ENCODE measurements at regions not wholly inside any gene's neighbourhood (a gene's known extent, or its start where the extent isn't known, plus 50 kb on each side); places are given as distances from the start of the nearest gene placed in this dataset.
"Not testable (repeated sequence)": the region's sequence is repeated elsewhere in the genome, so short reads cannot be mapped to it uniquely, and the experiment has no call there.

GRCh38 chr12:90589956-90590355 is 365.0 kb downstream of the CCER1 start:
- peak in 1 of 2 experiments; percentile 33 for DNase-seq

- DNase-seq, result no peak
These were observed 369.2 kb downstream of the CCER1 start for GRCh38 chr12:90585640-90586304.

GRCh38 chr12:90576707-90577106 is 378.3 kb downstream of the CCER1 start:
- DNase-seq, result no peak

GRCh38 chr12:90575995-90576394 is 379.0 kb downstream of the CCER1 start:
- DNase-seq, result no peak

DNA sequence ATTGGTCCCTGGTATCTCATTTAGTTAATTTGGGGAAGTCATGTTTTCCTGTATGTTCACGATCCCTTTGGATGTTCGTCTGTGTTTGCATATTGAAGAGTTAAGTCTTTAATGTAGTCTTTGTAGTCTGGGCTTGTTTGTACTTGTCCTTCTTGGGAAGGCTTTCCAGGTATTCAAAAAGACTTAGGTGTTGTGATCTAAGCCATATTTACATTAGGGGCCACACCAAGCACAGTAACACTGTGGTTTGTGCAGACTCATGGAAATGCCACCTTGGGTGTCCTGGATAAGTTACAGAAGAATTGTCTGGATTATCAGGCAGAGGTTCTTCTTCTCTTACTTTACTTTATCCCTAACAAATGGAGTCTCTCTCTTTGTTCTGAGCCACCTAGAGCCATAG is 380.3 kb downstream of the CCER1 start:
- DNase-seq, result no peak

DNA sequence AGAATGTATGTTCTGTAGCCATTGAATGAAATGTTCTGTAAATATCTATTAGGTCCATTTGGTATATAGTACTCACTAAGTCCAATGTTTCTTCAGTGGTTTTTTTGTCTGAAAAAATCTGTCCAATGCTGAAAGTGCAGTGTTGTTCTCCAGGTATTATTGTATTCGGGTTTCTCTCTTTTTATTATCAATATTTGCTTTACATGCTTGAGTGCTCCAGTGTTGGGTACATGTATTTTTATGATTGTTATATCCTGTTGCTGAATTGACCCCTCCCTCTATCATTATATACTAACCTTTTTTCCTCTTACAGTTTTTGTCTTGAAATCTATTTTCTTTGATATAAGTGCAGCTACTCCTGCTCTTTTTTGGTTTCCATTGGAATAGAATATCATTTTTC is 382.2 kb downstream of the CCER1 start:
- no peak for DNase-seq

GRCh38 chr12:90569685-90570084 is 385.3 kb downstream of the CCER1 start:
- DNase-seq, result no peak

DNA sequence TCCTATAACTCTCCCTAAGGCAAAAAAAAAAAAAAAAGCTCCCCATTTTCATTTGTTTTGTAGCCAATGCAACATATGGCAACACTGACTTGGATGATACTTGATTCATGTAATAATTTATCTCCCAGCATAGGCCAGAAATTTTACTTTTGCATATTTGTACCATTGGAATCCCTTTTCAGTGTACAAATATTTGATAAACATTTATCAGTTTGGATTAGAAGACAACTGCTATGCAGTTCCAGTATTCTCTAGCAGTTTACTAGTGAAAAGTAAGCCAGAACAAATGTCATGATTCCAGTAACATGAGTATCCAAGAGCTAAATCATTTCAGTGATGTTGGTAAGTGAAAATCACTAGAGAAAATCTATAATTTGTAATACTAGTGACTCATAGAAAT is 392.3 kb downstream of the CCER1 start:
- DNase-seq, result no peak

GRCh38 chr12:90548595-90548994 is 406.4 kb downstream of the CCER1 start:
- DNase-seq, result no peak

DNA sequence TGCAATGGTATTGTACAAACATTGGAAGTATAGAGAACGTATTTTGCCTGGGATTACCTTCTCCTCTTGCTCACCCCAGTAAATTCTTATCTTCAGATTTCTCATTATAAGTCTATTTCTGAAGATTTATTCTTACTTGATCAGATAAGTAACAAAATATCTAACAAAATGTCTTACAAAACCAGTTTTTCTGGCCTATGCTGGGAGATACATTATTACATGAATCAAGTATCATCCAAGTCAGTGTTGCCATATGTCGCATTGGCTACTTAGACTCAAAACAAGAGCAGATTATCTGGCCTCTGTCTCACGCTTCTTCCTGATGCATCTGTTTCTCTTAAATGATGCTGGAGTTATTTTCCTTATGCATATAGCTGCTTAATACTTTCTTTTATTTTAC is 408.5 kb downstream of the CCER1 start:
- DNase-seq, result no peak

- no peak for DNase-seq
These were observed 411.1 kb downstream of the CCER1 start for GRCh38 chr12:90543841-90544240.

DNA sequence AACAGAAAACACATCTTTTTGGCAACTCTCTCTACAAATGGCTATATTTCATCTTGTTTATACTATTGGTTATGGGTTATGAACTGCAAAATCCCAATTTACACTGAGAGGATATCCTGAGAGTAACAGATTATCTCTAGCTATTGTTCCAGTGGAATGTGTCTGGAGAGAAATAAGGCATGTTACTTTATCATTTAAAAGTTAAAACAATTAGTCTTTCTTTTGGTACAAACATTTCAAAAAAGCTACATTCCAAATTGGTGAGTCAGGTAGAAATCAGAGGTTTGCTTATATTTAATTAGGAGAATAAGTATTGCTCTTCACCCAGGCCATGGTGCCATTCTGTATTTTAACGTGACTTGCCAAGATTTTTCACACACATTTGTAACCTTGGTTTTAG is 411.6 kb downstream of the CCER1 start:
- DNase-seq, result no peak

- DNase-seq, result not testable (repeated sequence)
These were observed 412.1 kb downstream of the CCER1 start for GRCh38 chr12:90542852-90543251.

DNA sequence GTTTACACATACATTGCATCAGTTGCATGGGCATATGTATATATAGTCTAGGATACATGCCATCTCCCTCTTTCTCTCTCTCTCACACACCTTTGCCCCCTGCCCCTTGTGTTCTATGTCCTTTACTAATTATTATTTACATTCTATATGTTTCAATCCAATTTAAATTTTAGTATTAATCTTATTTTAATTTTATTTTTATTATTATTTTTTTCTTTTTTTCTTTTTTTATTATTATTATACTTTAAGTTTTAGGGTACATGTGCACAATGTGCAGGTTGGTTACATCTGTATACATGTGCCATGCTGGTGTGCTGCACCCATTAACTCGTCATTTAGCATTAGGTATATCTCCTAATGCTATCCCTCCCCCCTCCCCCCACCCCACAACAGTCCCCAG is 421.1 kb downstream of the CCER1 start:
- DNase-seq, result not testable (repeated sequence)

- no peak for DNase-seq
These were observed 434.8 kb downstream of the CCER1 start for GRCh38 chr12:90520002-90520734.

DNA sequence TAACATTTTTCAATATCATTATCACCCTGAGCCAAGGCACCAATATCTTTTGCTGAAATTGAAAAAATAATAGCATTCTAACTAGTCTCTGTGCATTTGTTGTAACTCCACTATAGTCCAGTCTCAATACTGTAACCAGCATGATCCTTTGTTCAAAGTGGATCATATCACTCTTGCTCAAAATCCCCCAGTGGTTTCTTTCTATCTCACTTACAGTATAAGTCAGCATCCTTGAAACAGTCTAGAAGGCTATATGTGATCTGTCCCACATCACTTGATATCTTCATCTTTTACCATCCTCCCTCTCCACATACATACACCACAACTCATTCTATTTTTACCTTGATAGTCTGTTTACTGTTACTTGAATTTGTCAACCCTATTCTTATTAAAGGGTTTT is 435.7 kb downstream of the CCER1 start:
- DNase-seq, result no peak

GRCh38 chr12:90515199-90516175 is 439.5 kb downstream of the CCER1 start:
- DNase-seq, result no peak

DNA sequence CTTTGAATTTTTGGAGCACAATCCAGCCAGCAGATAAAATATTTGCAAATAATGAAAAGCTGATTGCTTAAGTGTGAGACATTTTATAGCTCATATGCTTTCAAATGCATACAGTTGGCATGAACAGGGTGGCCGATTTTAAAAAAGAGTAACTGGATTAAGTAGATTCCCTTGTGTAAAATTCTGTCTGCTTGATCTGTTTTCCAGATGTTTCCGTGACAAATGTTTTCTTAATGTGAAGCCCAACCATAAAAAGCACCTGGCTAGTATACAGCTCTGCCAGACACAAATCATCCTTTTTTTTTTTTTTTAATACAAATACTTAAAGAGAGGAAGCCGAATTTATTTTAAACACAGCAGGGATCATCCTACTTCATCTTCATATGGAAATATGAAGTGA is 440.7 kb downstream of the CCER1 start:
- DNase-seq, result no peak

GRCh38 chr12:90512518-90512917 is 442.5 kb downstream of the CCER1 start:
- DNase-seq, result no peak

GRCh38 chr12:90510948-90511347 is 444.0 kb downstream of the CCER1 start:
- no peak for DNase-seq

GRCh38 chr12:90504806-90505205 is 450.2 kb downstream of the CCER1 start:
- no peak for DNase-seq

GRCh38 chr12:90502070-90502469 is 452.9 kb downstream of the CCER1 start:
- no peak for DNase-seq

DNA sequence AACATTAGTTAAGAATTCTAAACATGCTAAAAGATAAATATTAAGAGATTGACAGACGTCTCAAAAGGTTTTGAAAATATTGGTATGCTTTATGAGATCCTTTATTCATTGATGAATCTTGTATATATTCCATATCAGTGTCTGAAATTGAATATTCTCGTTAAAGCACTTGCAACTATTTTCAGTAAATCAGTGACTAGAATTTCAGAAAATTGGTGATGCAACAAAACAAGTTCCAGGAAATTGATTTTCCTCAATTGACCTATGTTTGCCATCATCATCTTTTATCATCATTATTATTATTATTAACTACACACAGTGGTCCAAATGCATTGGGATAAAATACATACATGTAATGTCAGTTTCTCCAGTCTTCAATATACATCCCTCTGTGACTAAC is 453.6 kb downstream of the CCER1 start:
- DNase-seq, result no peak

GRCh38 chr12:90499795-90500194 is 455.2 kb downstream of the CCER1 start:
- no peak for DNase-seq

Data from NCI-H1930 (cell line).